ENCODE measurements at regions not wholly inside any gene's neighbourhood (a gene's known extent, or its start where the extent isn't known, plus 50 kb on each side); places are given as distances from the start of the nearest gene placed in this dataset.

DNA sequence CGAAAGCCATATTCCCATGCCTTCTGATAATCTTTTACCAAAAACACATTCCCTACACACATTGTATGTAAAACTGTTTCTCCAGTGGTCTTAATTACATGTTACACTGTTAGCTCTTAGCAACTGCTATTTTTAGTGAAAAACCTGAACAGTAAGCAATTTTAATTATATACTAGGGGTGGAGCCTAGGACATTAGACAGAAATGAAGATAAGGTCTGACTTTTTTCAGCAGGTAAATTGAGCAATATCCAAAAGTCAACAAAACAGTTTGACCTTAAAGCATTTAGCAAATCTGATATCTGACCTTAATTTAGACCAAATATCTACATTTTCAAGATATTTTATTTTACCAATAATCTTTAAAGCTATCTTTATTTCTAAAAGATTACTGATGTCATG, 60.2 kb downstream of the PDE6H start:
- no peak for DNase-seq

DNA sequence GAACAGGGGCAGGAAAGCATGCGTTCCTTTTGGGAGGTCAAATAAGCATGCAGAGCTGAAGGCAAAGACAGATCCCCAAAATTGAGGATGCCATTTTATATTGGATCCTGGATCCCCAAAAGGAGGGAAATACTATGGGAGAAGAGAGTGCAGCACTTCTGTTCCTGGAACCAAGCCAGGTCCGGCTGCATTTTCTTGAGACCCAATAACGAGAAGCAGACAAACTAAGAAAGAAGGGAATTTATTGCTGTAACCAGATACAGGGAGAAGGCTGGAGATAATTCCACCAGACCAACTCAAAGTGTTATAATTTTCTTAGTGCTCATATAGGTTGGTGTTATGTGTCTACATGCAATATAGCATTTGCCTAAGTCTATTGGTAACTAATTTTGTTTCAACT, 60.8 kb downstream of the PDE6H start:
- no peak for DNase-seq

DNA sequence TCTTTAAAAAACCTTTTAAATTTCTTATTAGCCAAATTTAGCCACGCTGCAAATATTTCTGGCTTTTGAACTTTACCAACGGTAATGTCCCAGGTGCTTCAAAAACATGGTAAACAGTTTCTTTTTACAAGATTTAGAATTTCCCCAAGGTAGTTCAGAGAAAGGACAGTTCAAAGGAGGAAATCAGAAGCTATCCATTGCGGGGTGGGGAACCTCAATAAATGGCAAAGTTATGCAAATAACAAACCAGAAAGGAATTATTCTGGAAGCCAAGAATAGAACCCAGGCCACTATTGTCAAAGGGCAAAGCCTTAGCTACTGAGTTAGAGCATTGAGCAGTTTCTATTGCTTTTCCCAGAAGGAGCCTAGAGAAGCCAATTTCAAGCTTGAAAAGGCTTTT, 62.3 kb downstream of the PDE6H start:
- no peak for DNase-seq

DNA sequence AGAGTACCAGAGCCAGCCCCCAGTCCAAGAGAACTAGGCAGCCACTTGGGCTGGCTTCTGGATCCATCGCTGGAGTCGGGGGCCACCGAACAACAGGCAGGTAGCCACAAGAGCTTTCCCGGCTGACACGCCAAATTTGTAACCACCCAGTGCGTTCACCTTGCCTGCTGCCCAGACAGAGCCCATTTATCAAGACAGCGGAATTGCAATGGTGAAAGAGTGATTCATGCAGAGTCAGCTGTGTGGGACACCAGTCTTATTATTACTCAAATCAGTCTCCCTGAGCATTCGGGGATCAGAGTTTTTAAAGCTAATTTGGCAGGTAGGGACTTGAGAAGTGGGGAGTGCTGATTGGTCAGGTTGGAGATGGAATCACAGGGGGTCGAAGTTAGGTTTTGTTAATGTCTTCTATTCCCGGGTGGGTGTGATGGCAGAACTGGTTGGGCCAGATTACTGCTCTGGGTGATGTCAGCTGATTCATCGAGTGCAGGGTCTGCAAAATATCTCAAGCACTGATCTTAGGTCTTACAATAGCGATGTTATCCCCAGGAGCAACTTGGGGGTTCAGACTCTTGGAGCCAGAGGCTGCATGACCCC, 64.3 kb downstream of the PDE6H start:
- DNase-seq = no peak

DNA sequence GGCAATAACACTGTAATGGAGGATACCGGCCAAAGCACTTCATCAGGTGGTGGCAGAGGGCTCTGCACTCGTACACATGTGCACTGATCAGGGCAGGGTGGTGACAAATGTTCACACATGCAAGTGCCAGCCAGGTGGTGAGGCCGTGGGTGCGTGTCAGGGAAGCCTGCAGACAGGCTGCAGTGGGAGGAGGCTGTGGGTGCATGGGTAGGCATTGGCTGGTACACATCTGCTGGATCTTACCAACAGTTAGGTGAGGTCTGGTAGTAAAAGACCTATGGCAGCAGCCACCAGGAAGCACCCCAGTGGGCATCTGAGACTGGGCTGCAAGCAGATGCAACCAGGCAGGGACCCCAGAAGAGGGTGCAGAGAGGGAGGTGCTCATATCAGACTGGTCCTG, 65.3 kb downstream of the PDE6H start:
- DNase-seq = no peak

DNA sequence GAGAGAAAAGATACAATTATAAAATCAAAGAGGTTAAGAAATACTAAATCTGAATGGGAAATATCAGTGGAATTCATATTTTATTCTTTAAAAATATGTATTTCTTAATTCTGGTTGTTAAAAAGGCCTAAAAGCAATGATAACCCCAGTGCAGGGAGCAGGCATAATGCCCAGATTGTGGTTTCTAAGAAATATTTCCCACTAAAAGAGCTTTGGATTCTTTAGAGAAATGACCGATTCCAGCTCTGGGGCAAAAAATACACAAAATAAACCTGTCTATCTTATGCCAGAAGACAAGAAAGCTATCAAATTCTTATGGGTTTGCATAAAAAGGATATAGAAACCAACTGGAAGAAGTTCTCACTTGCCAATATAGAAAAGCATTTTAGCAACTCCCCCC, 71.6 kb downstream of the PDE6H start:
- no peak for DNase-seq

DNA sequence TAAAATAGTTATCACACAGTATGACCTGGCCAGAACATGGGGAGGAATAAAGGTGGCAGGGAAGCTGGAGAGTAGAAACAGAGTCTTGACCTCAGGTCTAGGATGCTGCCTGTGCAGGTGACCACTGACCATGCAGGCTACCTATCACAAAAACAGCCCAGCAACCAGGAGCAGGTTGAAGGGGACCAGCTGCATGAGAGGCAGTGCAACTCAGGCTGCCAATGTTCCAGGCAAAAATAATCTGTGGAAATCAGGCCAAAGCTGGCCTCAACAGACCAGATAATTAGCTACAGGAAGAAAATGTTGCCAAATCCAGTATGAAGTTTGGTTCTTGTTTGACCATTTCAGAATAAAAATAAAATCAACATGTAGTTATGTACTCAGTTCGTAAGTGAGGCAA, 72.6 kb downstream of the PDE6H start:
- DNase-seq = no peak

DNA sequence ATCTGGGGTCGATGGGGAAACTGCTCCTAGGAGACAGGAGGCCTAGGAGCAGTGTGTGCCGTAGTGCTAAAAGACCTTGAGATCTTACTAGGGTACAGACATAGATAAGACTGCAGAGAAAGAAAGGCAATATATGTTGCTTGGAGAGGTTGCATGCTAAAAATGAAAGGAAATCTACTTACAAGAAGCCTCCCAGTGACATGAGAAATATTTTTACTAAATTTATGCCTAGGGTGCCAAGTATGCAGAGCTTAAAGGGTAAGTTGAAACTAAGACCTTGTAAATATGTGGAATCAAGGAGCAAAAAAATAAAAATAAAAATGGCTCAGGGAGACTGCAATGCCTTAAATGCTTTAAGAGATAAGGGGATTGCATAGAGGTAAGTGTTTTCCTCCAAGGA, 74.8 kb downstream of the PDE6H start:
- no peak for DNase-seq

DNA sequence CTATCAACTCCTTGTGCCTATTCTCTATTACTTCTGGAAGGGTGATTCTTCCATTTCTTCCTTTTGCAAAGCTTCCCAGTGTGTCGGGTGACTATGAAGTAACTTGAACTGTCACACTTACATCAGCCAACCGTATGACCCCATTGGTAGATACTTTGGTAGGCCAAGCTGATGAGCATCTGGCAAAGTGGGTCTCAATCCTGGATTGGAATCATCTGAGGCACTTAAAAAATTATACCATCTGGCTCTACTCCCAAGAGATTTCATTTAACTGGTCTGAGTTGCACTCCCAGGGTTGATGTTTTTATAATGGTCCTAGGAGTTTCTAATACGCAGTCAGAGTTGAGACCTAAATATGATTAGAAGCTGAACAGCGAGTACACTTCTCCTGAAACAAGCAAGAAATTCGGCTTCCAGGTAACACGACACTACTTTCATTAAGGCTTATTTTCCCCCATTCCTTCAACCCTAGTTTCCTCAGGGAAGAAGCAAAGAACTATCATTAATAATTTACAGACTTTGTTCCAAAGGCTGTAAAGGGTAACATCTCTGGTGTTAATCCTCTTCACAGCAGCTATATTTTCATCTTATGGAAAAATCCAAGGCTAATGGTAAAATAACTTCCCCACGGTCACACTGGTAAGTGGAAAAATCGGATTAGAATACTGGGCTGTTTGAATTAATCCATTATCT, 76.8 kb downstream of the PDE6H start:
- no peak for DNase-seq

DNA sequence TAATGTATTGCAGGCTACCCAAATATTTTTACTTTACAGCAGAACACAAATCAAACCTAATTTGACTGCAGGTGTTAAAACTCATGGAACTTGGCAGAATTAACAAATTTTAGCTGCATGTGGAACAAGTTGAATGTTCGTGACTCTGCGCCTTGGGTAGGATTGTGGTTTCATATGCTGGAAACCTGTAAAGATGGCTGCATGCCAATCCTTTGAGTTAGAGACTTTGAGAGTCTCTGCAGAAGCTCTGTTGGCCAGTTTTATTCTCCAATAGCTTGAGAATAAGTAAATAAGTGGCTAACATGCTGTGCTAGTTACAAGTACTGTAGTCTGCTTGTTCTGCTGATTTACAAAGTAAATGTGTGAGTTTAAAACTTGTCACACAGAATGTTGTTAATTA, 77.8 kb downstream of the PDE6H start:
- peak; percentile 3 for DNase-seq

DNA sequence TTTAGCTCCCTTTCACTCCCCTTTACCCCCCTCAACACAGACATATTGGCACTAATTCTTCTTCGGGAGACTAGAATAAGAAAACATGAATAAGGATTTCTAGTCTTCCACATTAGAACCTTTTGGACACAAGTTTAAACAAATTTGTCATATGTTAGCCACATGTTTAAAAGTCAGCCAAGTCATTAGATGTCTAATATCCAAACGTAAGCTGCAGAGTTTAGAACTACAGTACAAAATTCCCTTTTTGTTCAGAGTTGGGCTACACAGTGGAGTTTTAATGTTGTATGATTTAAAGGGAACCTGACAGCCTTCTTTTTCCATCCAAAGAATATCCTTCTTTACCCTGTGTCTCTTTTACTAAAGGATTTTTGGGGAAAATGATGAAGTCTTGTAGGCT, 79.8 kb downstream of the PDE6H start:
- no peak for DNase-seq

DNA sequence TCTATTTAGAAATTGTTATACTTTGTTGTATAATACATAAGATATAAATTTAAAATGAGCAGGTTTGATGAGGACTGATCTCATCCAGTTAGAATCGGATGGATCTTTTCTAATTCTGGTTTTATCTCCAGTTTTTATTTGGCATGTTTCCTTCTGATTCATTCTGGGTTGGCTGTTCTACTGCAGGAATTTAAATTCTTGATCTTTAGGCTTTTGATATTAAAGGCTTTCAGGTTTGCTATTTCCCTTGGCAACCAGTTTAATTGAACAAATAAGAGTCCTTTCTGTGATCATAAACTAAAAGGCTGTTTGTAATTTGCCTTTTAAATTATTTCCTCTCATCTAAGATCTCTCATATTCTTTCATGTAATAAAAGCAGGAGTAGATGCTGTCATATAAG, 83.4 kb downstream of the PDE6H start:
- no peak for DNase-seq
